Thyroid gland (tissue), 4 donors: ENCODE measurements at regions not wholly inside any gene's neighbourhood (a gene's known extent, or its start where the extent isn't known, plus 50 kb on each side); places are given as distances from the start of the nearest gene placed in this dataset.

Experiments used
- DNase-seq, 2 donors: peaks; one replicate each; pipeline ENCODE4 v3.0.0-alpha.2; 2019
- H3K27ac ChIP-seq, 3 donors: fragments of 200-600 bp; sonication (generic); 1 replicate in 2 of 3; 2 replicates in 1 of 3; pipeline ENCODE4 v1.5.1; 2016 to 2019; ENCODE audit warnings: mild to moderate bottlenecking in 1 of 3, moderate library complexity in 1 of 3
- H3K27me3 ChIP-seq: fragments of 200-600 bp; sonication (generic); one replicate; pipeline ENCODE4 v1.5.1; 2019
- H3K36me3 ChIP-seq, 2 donors: fragments of 200-600 bp; sonication (generic); one replicate each; pipeline ENCODE4 v1.5.1; 2016 to 2019
- H3K4me1 ChIP-seq, 2 donors: fragments of 200-600 bp; sonication (generic); one replicate each; pipeline ENCODE4 v1.5.1; 2017 to 2019
- H3K4me3 ChIP-seq, 3 donors: fragments of 200-600 bp; sonication (generic); replicated peaks in 1 of 3; 1 replicate in 2 of 3; 2 replicates in 1 of 3; pipeline ENCODE4 v1.5.1; 2016; ENCODE audit warnings: mild to moderate bottlenecking in 1 of 3
- H3K9me3 ChIP-seq: fragments of 200-600 bp; sonication (generic); one replicate; pipeline ENCODE4 v1.5.1; 2017
- POLR2A ChIP-seq, 2 donors: fragments of 450-650 bp; IDR thresholded peaks; one replicate each; pipeline ENCODE4 v1.6.1; 2017; ENCODE audit warnings: antibody characterized with exemption in 2 of 2, mild to moderate bottlenecking in 2 of 2, moderate library complexity in 1 of 2
- WGBS, 2 donors: methylation state at CpG; one replicate each; pipeline ENCODE4 v1.1.5; 2017; 5-methylcytosine and 5-hydroxymethylcytosine counted together
- intact Hi-C: fragments of 100-400 bp; cut with DNase I; formaldehyde crosslinking; loops from one replicate; pipeline ENCODE4 v1.15.1; 2023
- TF ChIP-seq, protein P1 (sequence below), 6 experiments: fragments of 200-600 bp in 3 of 6; fragments of 450-650 bp in 3 of 6; sonication (generic) in 3 of 6; IDR thresholded peaks; one replicate each; pipeline ENCODE4 v1.5.1; 2016 to 2019; ENCODE audit warnings: antibody characterized with exemption in 6 of 6, mild to moderate bottlenecking in 2 of 6, inconsistent platforms in 1 of 6, moderate library complexity in 1 of 6

DNA sequence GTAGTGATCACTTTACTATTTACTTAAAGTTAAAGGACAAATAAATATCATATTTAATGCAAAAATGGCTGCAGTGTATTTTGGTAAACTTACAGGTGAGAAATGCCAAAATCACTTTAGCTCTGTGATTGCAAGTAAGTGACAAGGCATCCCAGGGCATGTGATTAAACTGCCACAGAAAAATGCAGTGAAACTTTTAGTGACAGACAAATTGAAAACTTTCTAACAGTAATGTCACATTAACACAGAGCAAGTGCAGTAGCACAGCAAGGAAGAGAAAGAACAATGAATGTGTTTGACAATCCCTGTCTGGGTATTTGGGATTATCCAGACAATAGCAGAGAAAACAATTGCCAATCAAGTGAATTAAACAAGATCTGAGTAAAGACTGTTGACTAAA lies 606.8 kb downstream of the SLCO4C1 start:
- intact Hi-C loops: no loop called here
- TF ChIP-seq POLR2A (IDR thresholded peaks at IDR 0.05): no peak
- TF ChIP-seq, protein P1, sequence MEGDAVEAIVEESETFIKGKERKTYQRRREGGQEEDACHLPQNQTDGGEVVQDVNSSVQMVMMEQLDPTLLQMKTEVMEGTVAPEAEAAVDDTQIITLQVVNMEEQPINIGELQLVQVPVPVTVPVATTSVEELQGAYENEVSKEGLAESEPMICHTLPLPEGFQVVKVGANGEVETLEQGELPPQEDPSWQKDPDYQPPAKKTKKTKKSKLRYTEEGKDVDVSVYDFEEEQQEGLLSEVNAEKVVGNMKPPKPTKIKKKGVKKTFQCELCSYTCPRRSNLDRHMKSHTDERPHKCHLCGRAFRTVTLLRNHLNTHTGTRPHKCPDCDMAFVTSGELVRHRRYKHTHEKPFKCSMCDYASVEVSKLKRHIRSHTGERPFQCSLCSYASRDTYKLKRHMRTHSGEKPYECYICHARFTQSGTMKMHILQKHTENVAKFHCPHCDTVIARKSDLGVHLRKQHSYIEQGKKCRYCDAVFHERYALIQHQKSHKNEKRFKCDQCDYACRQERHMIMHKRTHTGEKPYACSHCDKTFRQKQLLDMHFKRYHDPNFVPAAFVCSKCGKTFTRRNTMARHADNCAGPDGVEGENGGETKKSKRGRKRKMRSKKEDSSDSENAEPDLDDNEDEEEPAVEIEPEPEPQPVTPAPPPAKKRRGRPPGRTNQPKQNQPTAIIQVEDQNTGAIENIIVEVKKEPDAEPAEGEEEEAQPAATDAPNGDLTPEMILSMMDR (IDR thresholded peaks at IDR 0.05): no peak
- Histone ChIP-seq H3K4me1 (no peaks in the 10 kb centered on the region), H3K27ac (no peak overlapping the region), H3K4me3 (no peak overlapping the region), H3K36me3 (no peaks in the 10 kb centered on the region), H3K9me3 (no peaks in the 10 kb centered on the region), H3K27me3 (no peaks in the 10 kb centered on the region)
- DNase-seq: no peak

DNA sequence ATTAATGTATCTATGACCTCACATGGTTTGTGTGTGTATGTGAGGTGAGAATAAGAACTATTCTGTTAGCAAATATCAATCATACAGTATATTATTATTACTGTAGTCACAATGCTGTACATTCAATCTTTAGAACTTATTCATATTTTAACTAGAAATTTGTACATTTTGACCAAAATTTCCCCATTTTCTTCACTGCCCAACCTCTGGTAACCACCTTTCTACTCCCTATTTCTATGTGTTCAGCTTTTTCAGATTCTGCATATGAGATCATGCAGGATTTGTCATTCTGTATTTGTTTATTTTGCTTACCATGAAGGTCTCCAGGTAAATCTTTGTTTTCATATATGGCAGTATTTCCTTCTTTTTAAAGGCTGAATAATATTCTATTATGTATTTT lies 607.9 kb downstream of the SLCO4C1 start:
- H3K4me1 ChIP-seq: no peaks in the 10 kb centered on the region
- H3K36me3 ChIP-seq: no peaks in the 10 kb centered on the region
- no peak overlapping the region for H3K27ac ChIP-seq
- intact Hi-C loops: no loop called here
- no peaks in the 10 kb centered on the region for H3K27me3 ChIP-seq
- H3K9me3 ChIP-seq: no peaks in the 10 kb centered on the region
- DNase-seq: no peak
- no peak for TF ChIP-seq POLR2A (IDR thresholded peaks at IDR 0.05)
- TF ChIP-seq, protein P1 (IDR thresholded peaks at IDR 0.05): no peak
- H3K4me3 ChIP-seq: no peak overlapping the region

DNA sequence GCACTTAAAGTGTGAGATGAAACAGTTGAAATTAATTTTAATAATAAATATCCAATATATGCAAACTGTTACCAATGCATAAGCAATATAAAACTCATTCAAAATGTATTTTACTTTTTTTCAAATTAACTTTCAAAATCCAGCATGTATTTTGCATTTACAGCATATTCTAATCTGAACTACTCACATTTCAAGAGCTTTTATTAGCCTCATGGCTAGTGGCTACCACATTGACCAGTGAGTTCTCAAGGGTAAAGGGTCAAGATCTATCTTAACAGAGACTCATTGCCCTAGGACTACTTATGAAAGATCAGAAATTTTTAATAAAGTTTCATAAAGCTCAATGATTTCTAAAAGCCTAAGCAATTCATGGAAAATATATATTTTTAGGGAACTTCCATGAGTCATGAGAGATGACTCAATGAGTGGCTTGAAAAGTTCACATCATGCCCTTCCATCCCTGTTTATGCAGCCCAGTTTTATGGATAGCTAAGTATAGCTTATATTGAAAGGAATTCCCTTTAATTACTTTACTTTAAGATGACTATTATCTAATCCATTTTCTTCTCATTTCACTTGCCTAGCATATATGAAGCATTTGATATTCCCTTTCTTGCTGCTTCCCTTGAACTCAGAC lies 608.6 kb downstream of the SLCO4C1 start:
- Histone ChIP-seq H3K9me3 (no peaks in the 10 kb centered on the region), H3K4me3 (no peak overlapping the region), H3K27me3 (no peaks in the 10 kb centered on the region), H3K36me3 (no peaks in the 10 kb centered on the region), H3K27ac (no peak overlapping the region), H3K4me1 (no peaks in the 10 kb centered on the region)
- DNase-seq: no peak
- TF ChIP-seq POLR2A (IDR thresholded peaks at IDR 0.05): no peak
- TF ChIP-seq, protein P1 (IDR thresholded peaks at IDR 0.05): no peak
- intact Hi-C loops: no loop called here

DNA sequence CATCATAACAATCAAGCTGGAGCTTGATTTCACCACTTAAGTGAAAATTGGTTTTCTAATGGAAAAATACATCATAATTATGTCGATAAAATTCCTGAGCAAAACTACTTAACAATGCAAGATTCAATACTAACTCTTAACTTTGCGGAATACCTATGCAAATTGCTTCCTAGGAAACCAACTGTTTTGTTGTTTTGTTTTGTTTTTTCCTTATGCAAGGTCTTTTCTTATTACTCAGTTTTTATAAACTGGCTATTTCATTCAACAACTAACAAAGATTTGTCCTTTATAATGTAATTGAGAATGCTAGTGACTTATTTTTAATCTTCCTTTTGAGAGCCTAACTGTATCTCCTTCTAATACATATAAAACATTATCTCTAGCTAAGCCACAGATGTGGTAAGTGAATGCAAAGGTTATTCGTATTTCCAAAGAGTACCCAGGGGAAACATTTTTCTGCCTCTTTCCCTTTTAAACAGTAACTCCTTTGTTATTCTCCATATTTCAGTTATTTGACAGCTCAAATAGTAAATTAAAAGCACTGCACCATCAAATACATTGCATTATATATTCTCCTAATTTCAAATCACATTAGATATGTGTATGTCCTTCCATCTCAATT lies 609.4 kb downstream of the SLCO4C1 start:
- TF ChIP-seq, protein P1 (IDR thresholded peaks at IDR 0.05): no peak
- no peak for TF ChIP-seq POLR2A (IDR thresholded peaks at IDR 0.05)
- 64 to 70% methylated on average over 3 of the region's 3 CpGs for WGBS, 2 donors
- no peaks in the 10 kb centered on the region for H3K9me3 ChIP-seq
- H3K4me1 ChIP-seq: no peaks in the 10 kb centered on the region
- no peaks in the 10 kb centered on the region for H3K27me3 ChIP-seq
- H3K4me3 ChIP-seq: no peak overlapping the region
- no peak overlapping the region for H3K27ac ChIP-seq
- intact Hi-C loops: no loop called here
- H3K36me3 ChIP-seq: no peaks in the 10 kb centered on the region
- no peak for DNase-seq

DNA sequence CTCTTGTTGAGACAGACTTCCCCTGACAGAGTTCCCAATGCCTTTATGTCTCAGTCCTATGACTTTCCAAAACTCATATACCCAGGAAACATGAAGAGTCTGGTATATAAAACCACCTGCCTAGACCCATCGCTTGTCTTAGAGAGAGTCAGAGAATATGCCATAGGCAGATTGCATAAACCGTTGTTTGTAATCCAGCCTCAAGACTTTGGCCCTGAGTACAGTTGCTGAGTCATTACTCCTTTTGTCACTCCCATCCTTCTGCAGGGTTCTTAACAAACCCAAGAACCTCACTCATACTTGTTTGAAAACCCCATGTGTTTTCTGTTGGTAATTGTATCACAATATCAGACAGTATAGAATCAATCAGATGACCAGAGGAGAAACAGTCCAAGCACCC lies 616.3 kb downstream of the SLCO4C1 start:
- Histone ChIP-seq H3K4me1 (peaks cover 0 to 3% of the 10 kb centered on the region in 2 donors), H3K27ac (no peak overlapping the region), H3K36me3 (no peaks in the 10 kb centered on the region), H3K4me3 (no peak overlapping the region), H3K9me3 (no peaks in the 10 kb centered on the region), H3K27me3 (no peaks in the 10 kb centered on the region)
- no peak for DNase-seq
- WGBS, 2 donors: 64 to 81% methylated on average over 2 of the region's 2 CpGs
- intact Hi-C loops: no loop called here
- TF ChIP-seq POLR2A (IDR thresholded peaks at IDR 0.05): no peak
- TF ChIP-seq, protein P1 (IDR thresholded peaks at IDR 0.05): no peak
